OCI-LY3 (cell line): ENCODE measurements at regions not wholly inside any gene's neighbourhood (a gene's known extent, or its start where the extent isn't known, plus 50 kb on each side); places are given as distances from the start of the nearest gene placed in this dataset.

Experiments
- CTCF ChIP-seq: fragments of 200-600, 300-600 bp; sonication (generic); IDR thresholded peaks from 2 replicates; pipeline ENCODE4 v1.5.1; 2014; ENCODE audit warnings: antibody characterized with exemption, low read length, low read depth
- EZH2phosphoT487 ChIP-seq: fragments of 200-600 bp; shearing (Covaris generic); IDR thresholded peaks from 2 replicates; pipeline ENCODE4 v1.6.1; 2018; ENCODE audit warnings: antibody characterized with exemption, mixed run types, low read depth

GRCh38 chr7:121540138-121540537, 144.0 kb upstream of the FAM3C start:
- TF ChIP-seq CTCF (no peak), EZH2phosphoT487 (no peak)
